OCI-LY3 (cell line): ENCODE measurements at regions not wholly inside any gene's neighbourhood (a gene's known extent, or its start where the extent isn't known, plus 50 kb on each side); places are given as distances from the start of the nearest gene placed in this dataset.

Experiments
- H2AFZ ChIP-seq: fragments of 200-600, 300-600 bp; shearing (Covaris generic); 2 replicates; pipeline ENCODE4 v1.6.0; 2014; ENCODE audit warnings: antibody characterized with exemption, low read depth, low read length
- H3K27ac ChIP-seq: fragments of 200-600, 300-600 bp; sonication (generic); 2 replicates; pipeline ENCODE4 v1.5.1; 2014; ENCODE audit warnings: mild to moderate bottlenecking, low read length, moderate library complexity, mixed read lengths
- H3K27me3 ChIP-seq: fragments of 200-600, 300-600 bp; sonication (generic); 2 replicates; pipeline ENCODE4 v1.6.1; 2014; ENCODE audit warnings: low read depth, low read length, mixed read lengths
- H3K36me3 ChIP-seq: fragments of 200-600, 300-600 bp; sonication (generic); replicated peaks from 2 replicates; pipeline ENCODE3; 2014; ENCODE audit warnings: low read depth, low read length, mixed read lengths
- H3K4me1 ChIP-seq: fragments of 300-600, 200-600 bp; sonication (generic); 2 replicates; pipeline ENCODE4 v1.6.1; 2014; ENCODE audit warnings: low read length, mixed read lengths
- H3K4me2 ChIP-seq: fragments of 200-600, 300-600 bp; sonication (generic); 2 replicates; pipeline ENCODE4 v1.6.1; 2014; ENCODE audit warnings: low read length, mixed read lengths
- H3K4me3 ChIP-seq: fragments of 300-600, 200-600 bp; sonication (generic); 2 replicates; pipeline ENCODE4 v1.5.1; 2014; ENCODE audit warnings: antibody characterized with exemption, mild to moderate bottlenecking, low read length, moderate library complexity
- H3K79me2 ChIP-seq: fragments of 300-600, 200-600 bp; shearing (Covaris generic); 2 replicates; pipeline ENCODE4 v1.6.1; 2014; ENCODE audit warnings: mild to moderate bottlenecking, low read length, mixed read lengths
- H3K9ac ChIP-seq: fragments of 300-600, 200-600 bp; shearing (Covaris generic); 2 replicates; pipeline ENCODE4 v1.6.0; 2014; ENCODE audit warnings: mild to moderate bottlenecking, low read length, moderate library complexity
- H3K9me3 ChIP-seq: fragments of 200-600, 300-600 bp; shearing (Covaris generic); 2 replicates; pipeline ENCODE4 v1.6.1; 2014; ENCODE audit warnings: low read length, mixed read lengths; ENCODE audit not compliant: insufficient read depth
- H4K20me1 ChIP-seq: fragments of 200-600, 300-600 bp; sonication (generic); 2 replicates; pipeline ENCODE4 v1.6.1; 2016; ENCODE audit warnings: low read length, mixed read lengths; ENCODE audit not compliant: insufficient read depth
- EZH2phosphoT487 ChIP-seq: fragments of 200-600 bp; shearing (Covaris generic); IDR thresholded peaks from 2 replicates; pipeline ENCODE4 v1.6.1; 2018; ENCODE audit warnings: antibody characterized with exemption, mixed run types, low read depth
- TF ChIP-seq, protein P1 (sequence below): fragments of 200-600, 300-600 bp; sonication (generic); IDR thresholded peaks from 2 replicates; pipeline ENCODE4 v1.5.1; 2014; ENCODE audit warnings: antibody characterized with exemption, low read length, low read depth

DNA sequence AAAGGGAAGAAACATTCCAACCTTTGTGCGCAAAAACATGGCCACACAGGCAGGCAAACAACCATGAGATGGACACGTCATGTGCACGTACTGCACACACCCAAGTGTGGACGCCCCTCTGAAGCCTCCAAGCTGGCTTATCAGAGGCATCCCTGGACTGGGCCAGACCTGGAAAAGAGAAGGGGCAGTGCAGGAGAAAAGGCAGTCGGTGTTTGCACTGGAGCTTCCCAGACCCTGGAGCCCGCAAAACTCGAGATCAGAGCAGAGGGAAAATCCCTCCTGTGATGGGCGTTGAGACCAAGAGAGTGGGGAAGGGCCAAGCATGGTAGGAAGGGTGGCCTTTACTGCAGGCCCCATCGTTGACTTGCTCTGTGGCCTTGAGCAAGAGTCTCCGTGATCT lies 269.5 kb downstream of the CYRIA start:
- TF ChIP-seq, protein P1, sequence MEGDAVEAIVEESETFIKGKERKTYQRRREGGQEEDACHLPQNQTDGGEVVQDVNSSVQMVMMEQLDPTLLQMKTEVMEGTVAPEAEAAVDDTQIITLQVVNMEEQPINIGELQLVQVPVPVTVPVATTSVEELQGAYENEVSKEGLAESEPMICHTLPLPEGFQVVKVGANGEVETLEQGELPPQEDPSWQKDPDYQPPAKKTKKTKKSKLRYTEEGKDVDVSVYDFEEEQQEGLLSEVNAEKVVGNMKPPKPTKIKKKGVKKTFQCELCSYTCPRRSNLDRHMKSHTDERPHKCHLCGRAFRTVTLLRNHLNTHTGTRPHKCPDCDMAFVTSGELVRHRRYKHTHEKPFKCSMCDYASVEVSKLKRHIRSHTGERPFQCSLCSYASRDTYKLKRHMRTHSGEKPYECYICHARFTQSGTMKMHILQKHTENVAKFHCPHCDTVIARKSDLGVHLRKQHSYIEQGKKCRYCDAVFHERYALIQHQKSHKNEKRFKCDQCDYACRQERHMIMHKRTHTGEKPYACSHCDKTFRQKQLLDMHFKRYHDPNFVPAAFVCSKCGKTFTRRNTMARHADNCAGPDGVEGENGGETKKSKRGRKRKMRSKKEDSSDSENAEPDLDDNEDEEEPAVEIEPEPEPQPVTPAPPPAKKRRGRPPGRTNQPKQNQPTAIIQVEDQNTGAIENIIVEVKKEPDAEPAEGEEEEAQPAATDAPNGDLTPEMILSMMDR, result no peak
- TF ChIP-seq EZH2phosphoT487, result no peak
- Histone ChIP-seq H3K36me3 (no peaks in the 10 kb centered on the region), H3K27me3 (no peaks in the 10 kb centered on the region), H3K4me2 (no peak overlapping the region), H3K79me2 (no peaks in the 10 kb centered on the region), H2AFZ (no peak overlapping the region), H3K4me1 (no peaks in the 10 kb centered on the region), H3K27ac (no peak overlapping the region), H4K20me1 (no peaks in the 10 kb centered on the region), H3K4me3 (no peak overlapping the region), H3K9me3 (no peaks in the 10 kb centered on the region), H3K9ac (no peak overlapping the region)

DNA sequence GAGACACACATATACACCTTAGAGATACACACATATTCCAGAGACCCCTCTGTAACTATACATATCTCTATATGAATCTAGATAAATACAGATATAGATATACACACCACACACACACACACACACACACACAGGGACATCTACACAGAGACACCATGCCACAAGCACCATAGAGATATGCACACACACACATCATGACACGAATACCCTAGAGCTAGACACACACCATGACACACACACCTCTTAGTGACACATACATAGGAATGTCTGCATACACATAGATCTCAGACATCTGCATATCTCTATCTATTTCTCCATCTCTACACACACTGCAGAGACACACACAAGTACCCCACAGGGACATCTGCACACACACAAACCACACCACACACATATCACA lies 270.0 kb downstream of the CYRIA start:
- H3K27me3 ChIP-seq, result 0 out of 2 replicates have a peak, but pooled peaks cover 2% of the 10 kb centered on the region
- H3K9ac ChIP-seq, result no peak overlapping the region
- no peaks in the 10 kb centered on the region for H3K79me2 ChIP-seq
- no peaks in the 10 kb centered on the region for H3K9me3 ChIP-seq
- no peak for TF ChIP-seq EZH2phosphoT487
- TF ChIP-seq, protein P1, result no peak
- H3K36me3 ChIP-seq, result no peaks in the 10 kb centered on the region
- H4K20me1 ChIP-seq, result no peaks in the 10 kb centered on the region
- H3K4me1 ChIP-seq, result no peaks in the 10 kb centered on the region
- no peak overlapping the region for H2AFZ ChIP-seq
- no peak overlapping the region for H3K27ac ChIP-seq
- H3K4me2 ChIP-seq, result no peak overlapping the region
- H3K4me3 ChIP-seq, result no peak overlapping the region

DNA sequence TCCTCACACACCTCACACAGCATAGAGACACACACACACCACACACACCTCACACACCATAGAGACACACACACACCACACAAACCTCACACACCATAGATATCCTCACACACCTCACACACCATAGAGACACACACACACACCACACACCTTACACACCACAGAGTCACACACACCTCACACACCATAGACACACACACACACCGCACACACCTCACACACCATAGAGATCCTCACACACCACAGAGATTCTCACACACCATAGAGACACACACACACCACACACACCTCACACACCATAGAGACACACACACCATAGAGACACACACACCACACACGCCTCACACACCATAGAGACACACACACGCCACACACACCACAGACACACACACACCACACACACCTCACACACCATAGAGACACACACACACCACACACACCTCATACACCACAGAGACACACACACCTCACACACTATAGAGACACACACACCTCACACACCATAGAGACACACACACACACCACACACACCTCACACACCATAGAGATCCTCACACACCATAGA lies 270.6 kb downstream of the CYRIA start:
- Histone ChIP-seq H3K4me3 (no peak overlapping the region), H3K27me3 (0 out of 2 replicates have a peak, but pooled peaks cover 2% of the 10 kb centered on the region), H3K4me2 (no peak overlapping the region), H3K4me1 (no peaks in the 10 kb centered on the region), H3K9ac (no peak overlapping the region), H3K27ac (no peak overlapping the region), H3K9me3 (no peaks in the 10 kb centered on the region), H4K20me1 (no peaks in the 10 kb centered on the region), H3K79me2 (no peaks in the 10 kb centered on the region), H3K36me3 (no peaks in the 10 kb centered on the region), H2AFZ (no peak overlapping the region)
- TF ChIP-seq, protein P1, result no peak
- TF ChIP-seq EZH2phosphoT487, result no peak

DNA sequence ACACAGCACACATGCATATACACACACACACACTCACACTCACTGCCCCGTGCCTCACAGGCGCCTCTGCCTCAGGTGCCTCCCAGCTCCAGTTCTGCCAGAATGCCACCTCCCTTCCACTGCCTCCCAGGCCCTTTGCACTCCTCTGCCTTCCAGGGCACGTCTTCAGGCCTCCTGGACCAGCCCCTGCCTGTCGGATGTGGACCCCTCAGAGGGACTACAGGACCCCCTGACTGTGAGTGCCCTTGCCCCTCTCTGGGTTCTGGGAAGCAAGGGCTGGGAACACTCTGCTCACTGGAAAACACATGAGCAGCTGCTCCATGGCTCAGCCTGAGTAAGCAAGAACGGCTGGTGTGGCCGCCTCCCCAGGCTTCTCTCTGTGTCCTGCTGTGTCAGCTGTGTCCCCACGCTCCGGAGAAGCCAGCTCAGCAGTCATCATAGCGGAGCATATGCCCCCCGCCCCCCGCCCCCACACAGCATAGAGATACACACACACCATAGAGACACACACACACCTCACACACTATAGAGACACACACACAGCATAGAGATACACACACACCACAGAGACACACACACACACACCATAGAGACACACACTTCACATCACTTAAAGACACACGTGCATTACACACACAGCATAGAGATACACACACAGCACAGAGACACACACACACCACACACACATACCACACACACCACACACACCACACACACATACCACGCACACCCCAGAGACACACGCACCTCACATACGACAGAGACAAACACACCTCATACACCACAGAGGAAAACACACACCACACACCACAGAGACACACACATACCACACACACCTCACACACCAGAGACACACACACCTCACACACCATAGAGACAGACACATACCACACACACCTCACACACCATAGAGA lies 271.3 kb downstream of the CYRIA start:
- H3K9ac ChIP-seq, result no peak overlapping the region

More for the DNA sequence above, 271.3 kb downstream of the CYRIA start:
- no peak overlapping the region for H3K27ac ChIP-seq
- H2AFZ ChIP-seq, result no peak overlapping the region
- H4K20me1 ChIP-seq, result no peaks in the 10 kb centered on the region
- no peak overlapping the region for H3K4me3 ChIP-seq
- no peaks in the 10 kb centered on the region for H3K9me3 ChIP-seq
- no peak overlapping the region for H3K4me2 ChIP-seq
- TF ChIP-seq, protein P1, result no peak
- TF ChIP-seq EZH2phosphoT487, result no peak
- 0 out of 2 replicates have a peak, but pooled peaks cover 2% of the 10 kb centered on the region for H3K27me3 ChIP-seq
- H3K79me2 ChIP-seq, result no peaks in the 10 kb centered on the region
- H3K4me1 ChIP-seq, result no peaks in the 10 kb centered on the region
- H3K36me3 ChIP-seq, result no peaks in the 10 kb centered on the region
